ENCODE measurements at regions not wholly inside any gene's neighbourhood (a gene's known extent, or its start where the extent isn't known, plus 50 kb on each side); places are given as distances from the start of the nearest gene placed in this dataset.

- H3K4me1 ChIP-seq (ENCODE audit: control insufficient read depth, low read length) = no peaks in the 10 kb centered on the region
- H3K9me2 ChIP-seq (replicated peaks; ENCODE audit: control insufficient read depth, low read length) = no peaks in the 10 kb centered on the region
- no peaks in the 10 kb centered on the region for H3K36me3 ChIP-seq (ENCODE audit: control insufficient read depth, low read length)
- no peaks in the 10 kb centered on the region for H3K79me2 ChIP-seq (ENCODE audit: control insufficient read depth, low read length)
- no peaks in the 10 kb centered on the region for H3K27me3 ChIP-seq (ENCODE audit: control insufficient read depth, low read length)
- H3K4me3 ChIP-seq (ENCODE audit: low read length) = no peak overlapping the region
- H3F3A ChIP-seq (ENCODE audit: control insufficient read depth, insufficient read depth) = no peaks in the 10 kb centered on the region
- no peak overlapping the region for H3K27ac ChIP-seq (ENCODE audit: low read depth, low read length)
- no peaks in the 10 kb centered on the region for H4K20me1 ChIP-seq (ENCODE audit: control insufficient read depth, insufficient read depth, low read depth, low read length)
- TF ChIP-seq EZH2phosphoT487 (IDR thresholded peaks at IDR 0.05; ENCODE audit: borderline replicate concordance, low read length) (no peak), CTCF (IDR thresholded peaks at IDR 0.05; ENCODE audit: low read depth, low read length, poor library complexity, severe bottlenecking) (no peak)
- no peak overlapping the region for H3K4me2 ChIP-seq (ENCODE audit: low read length)
- no peaks in the 10 kb centered on the region for H3K9me3 ChIP-seq (ENCODE audit: control insufficient read depth, insufficient read depth, low read length)
Measured at GRCh38 chr5:2049876-2050275, 167.2 kb upstream of the IRX4 start.

- H3K9me3 ChIP-seq (ENCODE audit: control insufficient read depth, insufficient read depth, low read length) = no peaks in the 10 kb centered on the region
- no peak overlapping the region for H3K27ac ChIP-seq (ENCODE audit: low read depth, low read length)
- no peaks in the 10 kb centered on the region for H3K36me3 ChIP-seq (ENCODE audit: control insufficient read depth, low read length)
- H3K79me2 ChIP-seq (ENCODE audit: control insufficient read depth, low read length) = no peaks in the 10 kb centered on the region
- TF ChIP-seq EZH2phosphoT487 (IDR thresholded peaks at IDR 0.05; ENCODE audit: borderline replicate concordance, low read length) (no peak), CTCF (IDR thresholded peaks at IDR 0.05; ENCODE audit: low read depth, low read length, poor library complexity, severe bottlenecking) (no peak)
- H3K4me2 ChIP-seq (ENCODE audit: low read length) = no peak overlapping the region
- H3K4me3 ChIP-seq (ENCODE audit: low read length) = no peak overlapping the region
- H3F3A ChIP-seq (ENCODE audit: control insufficient read depth, insufficient read depth) = no peaks in the 10 kb centered on the region
- no peaks in the 10 kb centered on the region; the same call in 1 of the 2 replicates for H3K27me3 ChIP-seq (ENCODE audit: control insufficient read depth, low read length)
- H4K20me1 ChIP-seq (ENCODE audit: control insufficient read depth, insufficient read depth, low read depth, low read length) = no peaks in the 10 kb centered on the region
- H3K4me1 ChIP-seq (ENCODE audit: control insufficient read depth, low read length) = no peaks in the 10 kb centered on the region
- no peaks in the 10 kb centered on the region for H3K9me2 ChIP-seq (replicated peaks; ENCODE audit: control insufficient read depth, low read length)
Measured at GRCh38 chr5:2048664-2049063, 165.9 kb upstream of the IRX4 start.

GRCh38 chr5:2047341-2047927 is 164.7 kb upstream of the IRX4 start:
- no peak overlapping the region for H3K4me3 ChIP-seq (ENCODE audit: low read length)
- H3K79me2 ChIP-seq (ENCODE audit: control insufficient read depth, low read length) = no peaks in the 10 kb centered on the region
- no peaks in the 10 kb centered on the region for H4K20me1 ChIP-seq (ENCODE audit: control insufficient read depth, insufficient read depth, low read depth, low read length)
- H3K4me1 ChIP-seq (ENCODE audit: control insufficient read depth, low read length) = no peaks in the 10 kb centered on the region
- H3K27ac ChIP-seq (ENCODE audit: low read depth, low read length) = no peak overlapping the region
- H3K9me2 ChIP-seq (replicated peaks; ENCODE audit: control insufficient read depth, low read length) = no peaks in the 10 kb centered on the region
- TF ChIP-seq EZH2phosphoT487 (IDR thresholded peaks at IDR 0.05; ENCODE audit: borderline replicate concordance, low read length) (no peak), CTCF (IDR thresholded peaks at IDR 0.05; ENCODE audit: low read depth, low read length, poor library complexity, severe bottlenecking) (no peak)
- H3F3A ChIP-seq (ENCODE audit: control insufficient read depth, insufficient read depth) = no peaks in the 10 kb centered on the region
- no peak overlapping the region for H3K4me2 ChIP-seq (ENCODE audit: low read length)
- no peaks in the 10 kb centered on the region for H3K9me3 ChIP-seq (ENCODE audit: control insufficient read depth, insufficient read depth, low read length)
- no peaks in the 10 kb centered on the region; the same call in 1 of the 2 replicates for H3K27me3 ChIP-seq (ENCODE audit: control insufficient read depth, low read length)
- no peaks in the 10 kb centered on the region for H3K36me3 ChIP-seq (ENCODE audit: control insufficient read depth, low read length)

Measured in DOHH2 (cell line).